Activated CD8-positive, alpha-beta memory T cell treated with anti-CD3 and anti-CD28 coated beads for 48 hours (primary cell): ENCODE measurements at regions not wholly inside any gene's neighbourhood (a gene's known extent, or its start where the extent isn't known, plus 50 kb on each side); places are given as distances from the start of the nearest gene placed in this dataset.

Source experiments
- DNase-seq, 3 experiments: peaks; one replicate each; pipeline ENCODE4 v3.0.0-alpha.2; 2020; ENCODE audit warnings: low read depth in 2 of 3, low spot score in 2 of 3

DNA sequence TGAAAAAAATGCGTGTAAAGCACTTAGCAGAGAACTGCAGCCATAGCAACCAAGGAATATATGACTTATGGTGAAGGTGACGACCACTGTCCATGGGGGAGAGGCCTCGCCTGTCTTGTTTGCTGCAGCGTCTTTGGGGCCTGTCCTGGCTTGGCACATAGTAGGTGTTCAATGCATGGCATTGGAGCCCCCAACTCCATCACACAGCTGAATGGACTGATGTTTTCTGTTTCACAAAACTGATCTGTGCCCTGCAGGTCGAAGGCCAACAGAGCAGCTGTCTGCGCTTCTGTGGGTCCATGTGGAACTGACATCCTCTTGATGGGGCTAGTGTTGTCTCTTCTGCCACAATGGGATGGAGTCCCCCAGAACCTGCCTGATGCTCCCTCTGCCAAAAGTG is 296.0 kb downstream of the PTPRU start:
- no peak for DNase-seq

DNA sequence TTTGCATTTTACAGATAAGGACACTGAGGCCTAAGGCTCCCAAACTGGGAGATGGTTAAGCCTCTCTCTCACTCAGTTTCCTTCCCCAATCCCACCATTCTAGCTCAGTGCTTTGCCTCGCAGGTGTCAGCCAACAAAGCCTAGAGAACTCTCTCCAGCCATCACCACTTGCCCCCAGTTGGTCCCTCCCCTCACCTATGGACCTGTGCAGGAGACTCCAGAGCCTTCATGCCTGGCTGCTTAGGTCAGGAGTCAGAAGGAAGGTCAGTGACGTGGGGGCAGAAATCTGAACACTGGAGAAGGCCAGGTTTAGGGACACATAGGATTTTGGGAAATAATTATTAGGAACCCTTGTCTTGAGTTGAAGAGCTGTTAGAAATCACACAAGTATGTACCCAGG is 295.3 kb downstream of the PTPRU start:
- no peak for DNase-seq

GRCh38 chr1:29529677-29530278 is 293.5 kb downstream of the PTPRU start:
- DNase-seq = no peak

DNA sequence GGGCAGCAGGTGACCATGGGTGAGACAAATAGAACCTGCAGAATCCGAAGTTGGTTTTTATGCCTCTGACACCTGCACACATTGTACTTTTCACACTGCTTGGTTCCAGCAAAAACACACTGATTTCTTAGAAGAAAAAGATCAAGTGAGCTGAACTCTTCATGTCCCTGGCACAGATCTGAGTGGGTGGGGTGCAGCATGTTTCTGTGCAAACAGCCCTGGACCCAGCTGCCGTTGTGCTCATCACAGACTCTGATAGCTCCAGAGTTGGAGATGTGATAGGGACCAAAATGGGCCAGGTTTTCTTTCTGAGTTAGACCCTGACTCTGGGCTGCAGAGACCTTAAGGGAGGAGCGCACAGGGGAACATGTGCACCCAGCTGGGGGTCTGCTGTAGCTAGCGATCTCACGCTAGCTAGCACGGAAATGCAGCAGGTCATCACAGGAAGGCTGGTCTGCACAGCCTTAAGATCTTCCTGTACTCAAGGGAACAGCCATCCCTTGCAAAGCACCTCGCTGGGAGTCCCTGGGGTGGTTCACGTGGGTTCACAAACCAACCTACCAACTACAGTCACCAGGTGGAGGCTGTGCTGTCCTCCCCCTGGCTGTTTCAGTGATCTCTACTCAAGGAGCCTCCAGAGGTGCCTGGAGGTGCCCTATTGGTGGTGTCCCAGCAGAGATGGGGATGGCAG is 291.1 kb downstream of the PTPRU start:
- DNase-seq = no peak

DNA sequence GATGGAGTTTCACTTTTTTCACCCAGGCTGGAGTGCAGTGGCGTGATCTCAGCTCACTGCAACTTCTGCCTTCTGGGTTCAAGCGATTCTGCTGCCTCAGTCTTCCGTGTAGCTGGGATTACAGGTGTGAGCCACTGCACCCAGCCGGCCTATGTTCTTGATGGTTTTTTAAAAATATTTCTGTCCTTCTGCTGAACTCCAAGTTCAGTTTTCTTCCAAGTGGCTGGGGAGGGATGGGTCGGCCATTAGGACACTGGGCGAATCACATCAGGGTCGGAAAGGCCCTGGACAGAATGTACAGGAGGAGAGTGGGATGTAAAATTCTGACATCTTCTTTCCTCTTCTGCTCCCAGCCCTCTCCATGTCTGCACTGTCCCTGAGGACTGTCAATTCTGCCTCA is 289.6 kb downstream of the PTPRU start:
- no peak for DNase-seq

DNA sequence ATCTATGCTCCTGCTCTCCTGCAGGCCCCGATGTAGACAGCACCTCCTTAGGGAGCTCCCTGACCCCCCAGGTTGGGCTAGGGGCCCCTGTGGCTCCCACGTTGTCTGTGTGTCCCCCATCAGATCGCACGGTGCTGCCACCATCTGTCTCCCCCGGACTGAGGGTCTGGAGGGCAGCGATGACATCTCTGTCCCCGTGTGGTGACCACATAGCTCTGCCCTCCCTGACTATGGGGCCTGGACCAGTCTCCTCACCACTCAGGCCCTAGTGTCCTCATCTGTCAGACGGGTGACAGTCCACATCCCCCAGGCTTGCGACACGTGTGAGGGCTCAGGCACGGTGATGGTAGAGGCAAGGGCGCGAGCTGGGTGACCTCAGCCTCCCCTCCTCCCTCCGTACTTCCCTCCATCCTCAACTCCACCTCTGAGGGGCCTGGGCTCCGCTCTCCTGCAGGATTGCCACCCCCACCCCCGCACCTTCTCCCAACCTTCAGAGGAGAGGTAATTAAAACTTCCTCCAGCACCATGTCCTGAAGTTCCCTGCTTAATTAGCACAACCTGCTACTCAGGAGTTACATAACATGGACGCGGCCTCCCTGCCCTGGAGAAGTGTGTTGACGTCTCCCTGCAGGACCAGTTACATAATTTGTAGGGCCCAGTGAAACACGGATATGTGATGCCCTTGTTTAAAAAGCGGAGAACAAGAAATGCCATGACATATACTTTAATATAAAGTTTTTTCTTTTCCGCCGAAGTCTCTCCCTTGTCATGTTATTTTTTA is 288.2 kb downstream of the PTPRU start:
- no peak for DNase-seq

DNA sequence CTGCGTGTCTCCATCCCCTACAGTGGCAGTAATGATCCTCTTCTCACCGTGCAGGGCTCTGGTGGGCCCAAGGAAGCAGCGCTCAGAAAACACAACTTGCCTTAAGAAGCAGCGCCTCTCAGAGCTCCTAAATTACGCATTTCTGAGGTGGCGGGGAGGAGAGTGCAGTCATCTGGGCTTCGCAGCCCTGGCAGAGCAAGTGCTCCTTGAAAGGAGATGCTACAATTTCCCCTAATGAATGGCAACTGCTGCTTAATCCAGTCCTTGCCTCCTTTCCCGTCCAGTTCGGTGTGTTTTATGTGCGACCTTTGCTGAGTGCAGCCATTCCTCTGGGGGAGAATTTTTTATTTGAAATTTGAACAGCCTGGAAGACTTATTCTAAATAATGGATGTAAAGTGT is 287.3 kb downstream of the PTPRU start:
- DNase-seq = no peak

DNA sequence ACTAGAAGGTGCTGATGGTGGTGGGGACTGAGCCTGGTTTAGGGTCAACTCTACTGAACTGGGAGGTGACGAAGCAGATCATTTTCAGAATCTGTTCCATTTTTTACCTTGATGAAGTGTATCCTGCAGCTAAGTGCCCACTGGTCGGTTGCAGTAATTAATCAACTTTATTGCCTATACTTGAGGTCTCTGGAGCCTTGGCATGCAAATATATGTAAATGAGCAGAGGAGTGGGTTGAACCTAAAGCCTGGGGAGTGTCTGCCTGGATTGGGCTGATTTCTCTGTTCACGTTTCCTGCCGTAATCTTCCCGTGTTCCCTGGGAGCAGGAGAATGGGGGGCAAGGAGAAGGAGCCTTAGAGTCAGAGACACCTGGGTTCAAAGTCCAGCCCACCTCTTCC is 286.8 kb downstream of the PTPRU start:
- DNase-seq = no peak

- DNase-seq = no peak
These were observed 285.7 kb downstream of the PTPRU start for GRCh38 chr1:29521811-29522580.

DNA sequence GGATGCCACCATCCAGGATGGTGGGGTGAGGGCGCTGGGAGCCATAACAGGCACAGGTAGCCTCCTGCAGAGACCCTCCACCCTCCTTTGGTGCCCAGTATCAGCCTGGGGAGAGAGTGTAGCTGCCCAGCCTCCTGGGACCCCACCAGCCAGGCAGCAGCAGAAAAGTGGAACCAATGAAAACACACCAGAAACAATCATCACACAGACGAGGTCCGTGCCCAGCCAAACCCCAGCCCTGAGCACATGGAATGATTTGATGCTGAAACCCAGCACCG is 285.1 kb downstream of the PTPRU start:
- no peak for DNase-seq

GRCh38 chr1:29520571-29521437 is 284.5 kb downstream of the PTPRU start:
- no peak for DNase-seq

DNA sequence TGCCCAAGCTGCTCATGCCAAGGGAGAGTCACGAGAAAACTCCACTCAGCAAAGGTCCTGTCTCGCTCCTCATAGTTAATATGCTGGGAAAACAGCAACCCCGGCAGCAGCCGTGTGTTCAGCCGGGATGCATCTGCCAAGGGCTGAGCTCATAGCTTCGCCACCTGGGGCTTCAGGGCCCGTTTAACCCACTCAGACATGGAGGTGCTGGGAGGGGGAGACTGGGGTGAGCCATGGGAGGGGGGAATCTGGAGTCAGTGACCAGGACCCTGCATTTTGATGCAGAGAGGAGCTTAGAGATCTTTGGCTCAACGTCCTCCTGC is 283.4 kb downstream of the PTPRU start:
- no peak for DNase-seq

DNA sequence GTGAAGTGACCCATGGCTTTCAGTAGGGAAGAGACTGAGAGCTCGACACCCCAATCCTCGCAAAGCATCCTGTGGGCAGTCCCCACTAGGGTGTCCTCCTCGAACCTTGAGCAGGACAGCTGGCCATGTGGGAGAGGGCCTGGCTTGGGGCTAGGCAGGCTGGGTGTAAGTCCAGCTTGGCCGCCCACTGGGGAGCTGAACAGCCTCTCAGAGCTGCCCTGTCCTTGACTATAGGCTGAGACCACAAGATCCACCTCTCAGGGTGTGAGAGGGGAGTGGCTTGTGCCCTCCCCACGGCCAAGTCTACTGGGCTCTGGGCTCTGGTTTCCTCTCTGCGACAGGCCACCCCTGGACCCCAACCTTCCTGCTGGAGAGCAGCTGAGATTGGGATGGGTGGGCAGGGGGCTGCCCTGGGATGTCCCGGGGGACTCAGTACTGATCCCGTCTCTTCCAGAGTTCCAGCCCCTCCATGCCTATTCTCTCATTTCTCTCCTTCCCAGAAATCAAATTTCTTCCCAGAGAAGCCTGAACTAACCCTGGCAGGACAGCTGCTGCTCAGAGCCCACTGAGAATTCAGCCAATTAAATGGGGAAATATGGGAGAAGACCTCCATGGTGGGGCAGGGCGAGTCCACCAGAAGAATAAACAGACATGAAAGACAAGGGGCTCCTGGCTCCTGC is 282.9 kb downstream of the PTPRU start:
- no peak for DNase-seq

DNA sequence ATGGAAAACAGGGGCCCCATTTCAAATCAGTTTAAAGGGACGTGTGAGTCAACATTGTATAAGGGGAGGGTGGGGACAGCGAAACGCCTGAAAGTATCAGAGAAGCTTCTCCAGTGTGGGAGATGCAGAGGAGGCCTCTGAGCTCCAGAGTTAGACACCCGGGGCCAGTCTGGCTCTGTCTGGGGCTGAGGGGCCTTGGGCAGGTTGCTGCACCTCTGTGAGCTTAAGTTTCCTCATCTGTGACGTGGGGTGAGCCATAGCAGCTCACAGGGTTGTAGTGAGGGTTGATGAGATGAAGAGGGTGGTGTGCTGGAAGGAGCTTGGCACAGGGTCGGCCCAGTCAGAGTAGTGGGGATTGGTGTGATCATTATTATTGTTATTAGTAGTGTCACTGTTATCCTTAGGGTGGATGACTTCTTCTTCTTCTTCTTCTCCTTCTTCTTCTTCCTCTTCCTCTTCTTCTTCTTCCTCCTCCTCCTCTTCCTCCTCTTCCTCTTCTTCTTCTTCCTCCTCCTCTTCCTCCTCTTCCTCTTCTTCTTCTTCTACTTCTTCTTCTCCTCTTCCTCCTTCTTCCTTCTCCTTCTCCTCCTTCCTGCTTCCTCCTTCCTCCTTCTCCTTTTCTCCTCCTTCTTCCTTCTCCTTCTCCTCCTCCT is 282.0 kb downstream of the PTPRU start:
- no peak for DNase-seq

- DNase-seq = no peak
These were observed 281.1 kb downstream of the PTPRU start for GRCh38 chr1:29517251-29518086.

GRCh38 chr1:29516063-29516820 is 279.9 kb downstream of the PTPRU start:
- no peak for DNase-seq

- DNase-seq = no peak
These were observed 279.0 kb downstream of the PTPRU start for GRCh38 chr1:29515170-29515955.
